ENCODE measurements at regions not wholly inside any gene's neighbourhood (a gene's known extent, or its start where the extent isn't known, plus 50 kb on each side); places are given as distances from the start of the nearest gene placed in this dataset.
"Not testable (repeated sequence)": the region's sequence is repeated elsewhere in the genome, so short reads cannot be mapped to it uniquely, and the experiment has no call there.

- no peak overlapping the region for H3K4me3 ChIP-seq
- H3K4me1 ChIP-seq = peaks cover under 1% of the 10 kb centered on the region
- WGBS = 91% methylated on average over 5 of the region's 5 CpGs
- no peak overlapping the region for H3K27ac ChIP-seq
- H3K36me3 ChIP-seq = no peaks in the 10 kb centered on the region
- DNase-seq (ENCODE audit: low spot score in 2 of 2) = no peak
- H3K27me3 ChIP-seq = no peaks in the 10 kb centered on the region
- no peaks in the 10 kb centered on the region for H3K9me3 ChIP-seq
- TF ChIP-seq POLR2A (IDR thresholded peaks at IDR 0.05) (no peak), POLR2AphosphoS5 (IDR thresholded peaks at IDR 0.05) (no peak), EP300 (IDR thresholded peaks at IDR 0.05) (no peak)
- TF ChIP-seq, protein P1, sequence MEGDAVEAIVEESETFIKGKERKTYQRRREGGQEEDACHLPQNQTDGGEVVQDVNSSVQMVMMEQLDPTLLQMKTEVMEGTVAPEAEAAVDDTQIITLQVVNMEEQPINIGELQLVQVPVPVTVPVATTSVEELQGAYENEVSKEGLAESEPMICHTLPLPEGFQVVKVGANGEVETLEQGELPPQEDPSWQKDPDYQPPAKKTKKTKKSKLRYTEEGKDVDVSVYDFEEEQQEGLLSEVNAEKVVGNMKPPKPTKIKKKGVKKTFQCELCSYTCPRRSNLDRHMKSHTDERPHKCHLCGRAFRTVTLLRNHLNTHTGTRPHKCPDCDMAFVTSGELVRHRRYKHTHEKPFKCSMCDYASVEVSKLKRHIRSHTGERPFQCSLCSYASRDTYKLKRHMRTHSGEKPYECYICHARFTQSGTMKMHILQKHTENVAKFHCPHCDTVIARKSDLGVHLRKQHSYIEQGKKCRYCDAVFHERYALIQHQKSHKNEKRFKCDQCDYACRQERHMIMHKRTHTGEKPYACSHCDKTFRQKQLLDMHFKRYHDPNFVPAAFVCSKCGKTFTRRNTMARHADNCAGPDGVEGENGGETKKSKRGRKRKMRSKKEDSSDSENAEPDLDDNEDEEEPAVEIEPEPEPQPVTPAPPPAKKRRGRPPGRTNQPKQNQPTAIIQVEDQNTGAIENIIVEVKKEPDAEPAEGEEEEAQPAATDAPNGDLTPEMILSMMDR (IDR thresholded peaks at IDR 0.05) = no peak
These were observed 166.2 kb downstream of the SOX4 start for GRCh38 chr6:21759721-21760120.

- H3K27ac ChIP-seq; H3K27me3 ChIP-seq; H3K4me1 ChIP-seq; DNase-seq (ENCODE audit: low spot score in 2 of 2); H3K4me3 ChIP-seq; H3K36me3 ChIP-seq; H3K9me3 ChIP-seq: not testable (repeated sequence)
- 99% methylated on average over 21 of the region's 41 CpGs for WGBS
These were observed 167.6 kb downstream of the SOX4 start for GRCh38 chr6:21761053-21761730.

- 61% methylated on average over 2 of the region's 2 CpGs for WGBS
- no peak overlapping the region for H3K27ac ChIP-seq
- H3K36me3 ChIP-seq = no peaks in the 10 kb centered on the region
- H3K4me1 ChIP-seq = peaks cover 13% of the 10 kb centered on the region
- no peak for DNase-seq (ENCODE audit: low spot score in 2 of 2)
- H3K4me3 ChIP-seq = no peak overlapping the region
- TF ChIP-seq POLR2AphosphoS5 (IDR thresholded peaks at IDR 0.05) = no peak
- TF ChIP-seq, protein P1 (IDR thresholded peaks at IDR 0.05) = no peak
- TF ChIP-seq POLR2A (IDR thresholded peaks at IDR 0.05) = no peak
- no peak for TF ChIP-seq EP300 (IDR thresholded peaks at IDR 0.05)
- no peaks in the 10 kb centered on the region for H3K9me3 ChIP-seq
- H3K27me3 ChIP-seq = no peaks in the 10 kb centered on the region
These were observed 171.4 kb downstream of the SOX4 start for GRCh38 chr6:21764989-21765388.

GRCh38 chr6:21767891-21768648 is 174.5 kb downstream of the SOX4 start:
- no peaks in the 10 kb centered on the region for H3K9me3 ChIP-seq
- 56% methylated on average over 3 of the region's 3 CpGs for WGBS
- H3K4me3 ChIP-seq = no peak overlapping the region
- TF ChIP-seq POLR2AphosphoS5 (IDR thresholded peaks at IDR 0.05) (no peak), EP300 (IDR thresholded peaks at IDR 0.05) (no peak), POLR2A (IDR thresholded peaks at IDR 0.05) (no peak)
- TF ChIP-seq, protein P1 (IDR thresholded peaks at IDR 0.05) = no peak
- no peak overlapping the region for H3K27ac ChIP-seq
- no peak for DNase-seq (ENCODE audit: low spot score in 2 of 2)
- H3K27me3 ChIP-seq = no peaks in the 10 kb centered on the region
- H3K36me3 ChIP-seq = no peaks in the 10 kb centered on the region
- H3K4me1 ChIP-seq = peaks cover 13% of the 10 kb centered on the region

GRCh38 chr6:21769405-21769861 is 175.9 kb downstream of the SOX4 start:
- 24% methylated on average over 2 of the region's 2 CpGs for WGBS
- DNase-seq (ENCODE audit: low spot score in 2 of 2) = no peak
- H3K4me3 ChIP-seq = no peak overlapping the region
- no peak for TF ChIP-seq EP300 (IDR thresholded peaks at IDR 0.05)
- TF ChIP-seq POLR2AphosphoS5 (IDR thresholded peaks at IDR 0.05) = no peak
- no peak for TF ChIP-seq POLR2A (IDR thresholded peaks at IDR 0.05)
- TF ChIP-seq, protein P1 (IDR thresholded peaks at IDR 0.05) = no peak
- no peak overlapping the region for H3K27ac ChIP-seq
- peaks cover 13% of the 10 kb centered on the region for H3K4me1 ChIP-seq
- H3K9me3 ChIP-seq = no peaks in the 10 kb centered on the region
- H3K27me3 ChIP-seq = no peaks in the 10 kb centered on the region
- no peaks in the 10 kb centered on the region for H3K36me3 ChIP-seq

Measured in suprapubic skin (tissue), 4 donors.